ENCODE measurements at regions not wholly inside any gene's neighbourhood (a gene's known extent, or its start where the extent isn't known, plus 50 kb on each side); places are given as distances from the start of the nearest gene placed in this dataset.

DNA sequence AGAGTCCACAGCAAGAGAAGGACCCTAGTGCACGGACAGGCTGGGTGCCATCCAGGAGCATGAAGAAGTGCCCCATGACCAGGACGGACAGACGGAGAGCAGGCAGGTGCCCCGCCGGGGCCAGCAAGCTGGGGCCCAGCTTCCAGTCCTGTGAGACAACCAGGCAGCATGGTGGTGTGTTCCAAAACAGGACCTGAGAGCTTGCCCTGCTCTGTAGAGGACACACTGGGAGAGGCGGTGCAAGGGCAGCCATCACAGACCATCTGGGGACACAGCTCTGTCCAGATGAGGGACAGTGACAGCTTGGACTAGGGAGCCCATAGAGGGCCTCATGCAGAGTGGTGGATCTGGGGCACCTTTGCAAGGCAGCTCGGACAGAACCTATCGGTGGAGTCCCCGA lies 279.8 kb downstream of the EIPR1 start:
- TF ChIP-seq YY1 (IDR thresholded peaks at IDR 0.05; ENCODE audit: insufficient read depth, insufficient read length) (no peak), SUZ12 (IDR thresholded peaks at IDR 0.05; ENCODE audit: extremely low read depth, insufficient read depth, insufficient read length) (no peak)

Data from NT2/D1 (cell line).